SU-DHL-6 (cell line): ENCODE measurements at regions not wholly inside any gene's neighbourhood (a gene's known extent, or its start where the extent isn't known, plus 50 kb on each side); places are given as distances from the start of the nearest gene placed in this dataset.

ENCODE experiments used
- H2AFZ ChIP-seq: fragments of 200-600 bp; sonication (generic); 2 replicates; pipeline ENCODE4 v1.6.1; 2014; ENCODE audit warnings: low read depth, mild to moderate bottlenecking, moderate library complexity, mixed read lengths, antibody characterized with exemption, low read length; ENCODE audit not compliant: severe bottlenecking
- H3F3A ChIP-seq: fragments of 200-600 bp; shearing (Covaris generic); 2 replicates; pipeline ENCODE4 v1.6.0; 2016; ENCODE audit warnings: antibody characterized with exemption, mild to moderate bottlenecking; ENCODE audit not compliant: insufficient read depth
- H3K27ac ChIP-seq: fragments of 200-600 bp; sonication (generic); 2 replicates; pipeline ENCODE4 v1.5.1; 2016; ENCODE audit warnings: low read depth, mild to moderate bottlenecking, low read length, moderate library complexity, mixed read lengths
- H3K27me3 ChIP-seq: fragments of 200-600 bp; sonication (generic), shearing (Covaris generic); 2 replicates; pipeline ENCODE4 v1.6.0; 2014; ENCODE audit warnings: mild to moderate bottlenecking, low read length
- H3K36me3 ChIP-seq: fragments of 200-600 bp; sonication (generic); 2 replicates; pipeline ENCODE4 v1.6.1; 2014; ENCODE audit warnings: mild to moderate bottlenecking, low read length, mixed read lengths
- H3K4me2 ChIP-seq: fragments of 300-600, 200-600 bp; shearing (Covaris generic), sonication (generic); 2 replicates; pipeline ENCODE4 v1.6.0; 2014; ENCODE audit warnings: low read length, low read depth, mild to moderate bottlenecking; ENCODE audit not compliant: poor library complexity, severe bottlenecking
- H3K4me3 ChIP-seq: fragments of 200-600 bp; sonication (generic); 2 replicates; pipeline ENCODE4 v1.5.1; 2014; ENCODE audit warnings: antibody characterized with exemption, low read length, mild to moderate bottlenecking, mixed read lengths; ENCODE audit not compliant: insufficient read depth, poor library complexity, severe bottlenecking
- H3K79me2 ChIP-seq: fragments of 200-600 bp; sonication (generic); 2 replicates; pipeline ENCODE4 v1.6.1; 2014; ENCODE audit warnings: mild to moderate bottlenecking, low read length, moderate library complexity; ENCODE audit not compliant: insufficient read depth
- H3K9ac ChIP-seq: fragments of 200-600 bp; sonication (generic); 2 replicates; pipeline ENCODE4 v1.7.0; 2014; ENCODE audit warnings: mild to moderate bottlenecking, low read length
- H3K9me2 ChIP-seq: fragments of 200-600 bp; sonication (generic); replicated peaks from 2 replicates; pipeline ENCODE4 v1.6.1; 2014; ENCODE audit warnings: low read length; ENCODE audit not compliant: insufficient read depth
- H3K9me3 ChIP-seq: fragments of 200-600 bp; sonication (generic); 2 replicates; pipeline ENCODE4 v1.6.1; 2014; ENCODE audit warnings: low read length, mixed read lengths; ENCODE audit not compliant: insufficient read depth
- H4K20me1 ChIP-seq: fragments of 200-600 bp; sonication (generic); 2 replicates; pipeline ENCODE4 v1.6.1; 2014; ENCODE audit warnings: low read depth, mild to moderate bottlenecking, antibody characterized with exemption, low read length, moderate library complexity, mixed read lengths
- CTCF ChIP-seq: fragments of 200-600 bp; sonication (generic); IDR thresholded peaks from one replicate; pipeline ENCODE4 v1.5.1; 2017; ENCODE audit warnings: antibody characterized with exemption, mild to moderate bottlenecking, low read length, moderate library complexity; ENCODE audit not compliant: insufficient read depth, poor library complexity, severe bottlenecking
- EZH2phosphoT487 ChIP-seq: fragments of 200-600 bp; sonication (generic), shearing (Covaris generic); conservative IDR thresholded peaks from 2 replicates; pipeline ENCODE4 v1.6.1; 2018; ENCODE audit warnings: mild to moderate bottlenecking, antibody characterized with exemption, low read length, moderate library complexity, mixed read lengths

- TF ChIP-seq CTCF: no peak
- TF ChIP-seq EZH2phosphoT487: no peak
- no peak overlapping the region for H2AFZ ChIP-seq
- no peaks in the 10 kb centered on the region for H3F3A ChIP-seq
- H3K27me3 ChIP-seq: no peaks in the 10 kb centered on the region
- H3K27ac ChIP-seq: no peak overlapping the region
- no peaks in the 10 kb centered on the region for H3K36me3 ChIP-seq
- no peaks in the 10 kb centered on the region for H3K79me2 ChIP-seq
- H3K9me3 ChIP-seq: no peaks in the 10 kb centered on the region
- no peaks in the 10 kb centered on the region for H4K20me1 ChIP-seq
- H3K9ac ChIP-seq: no peak overlapping the region
- no peak overlapping the region for H3K4me2 ChIP-seq
- H3K4me3 ChIP-seq: no peak overlapping the region
- H3K9me2 ChIP-seq: no peaks in the 10 kb centered on the region; the same call in 1 of the 2 replicates
Observed at GRCh38 chr2:221019668-221020067, 552.4 kb downstream of the EPHA4 start.

- Histone ChIP-seq H3K9me3 (no peaks in the 10 kb centered on the region), H3K9ac (no peak overlapping the region), H3K36me3 (no peaks in the 10 kb centered on the region), H3K4me3 (no peak overlapping the region), H3K4me2 (no peak overlapping the region), H4K20me1 (no peaks in the 10 kb centered on the region), H2AFZ (no peak overlapping the region), H3K27me3 (no peaks in the 10 kb centered on the region), H3K79me2 (no peaks in the 10 kb centered on the region), H3F3A (no peaks in the 10 kb centered on the region), H3K9me2 (no peaks in the 10 kb centered on the region; the same call in 1 of the 2 replicates), H3K27ac (no peak overlapping the region)
- no peak for TF ChIP-seq EZH2phosphoT487
- TF ChIP-seq CTCF: no peak
Observed at GRCh38 chr2:221022554-221022953, 549.5 kb downstream of the EPHA4 start.

GRCh38 chr2:221025398-221025797, 546.7 kb downstream of the EPHA4 start:
- Histone ChIP-seq H3K27me3 (no peaks in the 10 kb centered on the region), H3K36me3 (no peaks in the 10 kb centered on the region), H3K9me2 (no peaks in the 10 kb centered on the region; the same call in 1 of the 2 replicates), H3K4me2 (no peak overlapping the region), H4K20me1 (no peaks in the 10 kb centered on the region), H3K27ac (no peak overlapping the region), H3K79me2 (no peaks in the 10 kb centered on the region), H3K9ac (no peak overlapping the region), H3F3A (no peaks in the 10 kb centered on the region), H3K9me3 (no peaks in the 10 kb centered on the region), H2AFZ (no peak overlapping the region), H3K4me3 (no peak overlapping the region)
- TF ChIP-seq CTCF: no peak
- TF ChIP-seq EZH2phosphoT487: no peak
